ENCODE measurements at regions not wholly inside any gene's neighbourhood (a gene's known extent, or its start where the extent isn't known, plus 50 kb on each side); places are given as distances from the start of the nearest gene placed in this dataset.
"Not testable (repeated sequence)": the region's sequence is repeated elsewhere in the genome, so short reads cannot be mapped to it uniquely, and the experiment has no call there.

DNA sequence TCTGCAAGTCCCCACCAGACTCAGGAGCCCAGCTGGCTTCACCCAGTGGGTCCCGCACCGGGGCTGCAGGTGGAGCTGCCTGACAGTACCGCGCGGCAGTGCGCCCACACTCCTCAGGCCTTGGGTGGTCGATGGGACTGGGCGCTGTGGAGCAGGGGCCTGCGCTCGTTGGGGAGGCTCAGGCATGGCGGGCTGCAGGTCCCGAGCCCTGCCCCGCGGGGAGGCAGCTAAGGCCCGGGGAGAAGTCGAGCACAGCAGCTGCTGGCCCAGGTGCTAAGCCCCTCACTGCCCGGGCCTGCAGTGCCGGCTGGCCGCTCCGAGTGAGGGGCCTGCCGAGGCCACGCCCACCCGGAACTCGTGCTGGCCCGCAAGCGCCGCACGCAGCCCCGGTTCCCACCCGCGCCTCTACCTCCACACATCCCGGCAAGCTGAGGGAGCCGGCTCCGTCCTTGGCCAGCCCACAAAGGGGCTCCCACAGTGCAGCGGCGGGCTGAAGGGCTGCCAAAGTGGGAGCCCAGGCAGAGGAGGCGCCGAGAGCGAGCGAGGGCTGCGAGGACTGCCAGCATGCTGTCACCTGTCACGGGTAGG is 2021.7 kb upstream of the LRRTM1 start:
- DNase-seq (ENCODE audit: low spot score) = not testable (repeated sequence)

GRCh38 chr2:82320296-82320695 is 2015.7 kb upstream of the LRRTM1 start:
- DNase-seq (ENCODE audit: low spot score) = no peak

- no peak for DNase-seq (ENCODE audit: low spot score)
Observed at GRCh38 chr2:82317012-82317411, 2012.5 kb upstream of the LRRTM1 start.

DNA sequence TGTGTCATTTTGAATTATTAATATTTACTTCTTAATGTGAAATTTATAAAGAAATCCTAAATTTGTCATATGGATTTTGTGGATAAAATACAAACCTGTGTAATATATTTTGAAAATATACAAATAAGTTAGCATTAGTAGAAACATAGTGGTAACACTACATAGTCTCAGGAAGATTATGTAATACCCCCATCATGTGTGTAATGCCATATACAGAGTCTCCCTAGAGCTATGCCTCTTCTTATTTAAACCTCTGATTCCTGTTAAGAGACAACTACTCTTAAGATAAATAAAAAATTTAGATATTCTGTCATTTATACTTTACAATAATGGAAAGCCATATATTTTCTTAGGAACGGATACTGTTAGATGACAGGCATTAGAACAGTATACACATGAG is 2012.0 kb upstream of the LRRTM1 start:
- DNase-seq (ENCODE audit: low spot score) = no peak

DNA sequence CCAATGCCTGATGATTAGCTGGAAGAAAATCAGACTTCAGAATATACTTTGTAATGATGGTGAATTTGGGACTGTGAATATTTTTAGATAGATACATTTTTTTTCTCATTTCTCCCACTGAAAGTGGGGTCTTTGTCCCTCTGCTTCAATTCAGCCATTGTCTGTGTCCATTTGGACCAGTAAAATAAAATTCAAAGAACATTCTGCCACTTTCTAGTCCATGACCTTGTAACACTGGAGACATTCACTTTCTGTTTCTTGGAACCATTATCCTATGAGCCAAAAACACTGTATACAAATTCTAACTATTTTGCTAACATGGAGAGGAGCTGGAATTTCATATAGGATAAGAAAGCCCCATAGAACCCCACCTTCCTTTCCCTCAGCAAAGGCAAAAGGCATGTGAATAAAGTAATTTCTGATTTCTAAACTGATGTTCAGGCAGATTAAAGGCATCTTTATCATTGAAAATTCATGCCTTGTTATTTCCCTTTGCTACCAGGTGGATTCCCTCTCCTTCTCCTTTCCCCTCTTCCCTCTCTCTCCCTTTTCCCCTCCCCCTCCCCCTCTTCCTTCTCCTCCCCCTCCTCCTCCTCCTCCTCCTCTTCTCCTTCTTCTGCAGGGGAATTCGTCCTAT is 2010.4 kb upstream of the LRRTM1 start:
- DNase-seq (ENCODE audit: low spot score) = no peak

DNA sequence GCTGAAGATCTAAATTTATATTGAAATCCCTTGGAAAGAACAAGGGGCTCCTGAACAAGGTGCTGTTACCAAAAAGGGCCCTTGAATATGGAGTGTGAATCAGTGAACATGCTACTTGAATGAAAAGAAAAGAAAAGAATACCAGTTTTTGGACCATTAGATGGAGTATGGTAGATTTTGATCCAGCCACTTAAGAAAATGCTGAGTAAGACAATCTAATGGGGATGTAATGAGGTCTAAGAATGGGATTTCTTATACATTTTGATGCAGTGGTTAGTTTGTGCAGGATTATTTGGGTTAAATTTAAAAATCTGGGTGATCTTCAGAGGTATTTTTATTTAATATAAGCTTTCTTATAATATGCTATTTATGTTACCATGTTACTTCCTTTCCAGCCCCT is 2003.0 kb upstream of the LRRTM1 start:
- no peak for DNase-seq (ENCODE audit: low spot score)

DNA sequence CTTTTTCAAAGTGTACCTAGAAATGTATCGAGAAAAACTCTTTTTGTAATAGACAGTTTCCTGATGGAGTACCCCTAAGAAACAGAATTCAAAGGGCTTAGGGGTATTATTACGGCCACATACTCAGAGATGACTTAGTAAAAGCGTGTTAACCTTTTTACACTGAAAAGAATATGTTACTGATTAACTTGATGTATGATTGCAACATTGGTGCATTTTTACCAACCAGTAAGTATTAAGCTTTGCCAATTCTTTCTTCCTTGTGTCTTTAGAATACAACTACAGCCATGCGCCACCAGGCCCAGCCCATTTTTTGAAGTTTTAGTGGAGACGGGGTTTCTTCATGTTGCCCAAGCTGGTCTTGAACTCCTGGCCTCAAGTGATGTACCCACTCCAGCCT is 1997.0 kb upstream of the LRRTM1 start:
- no peak for DNase-seq (ENCODE audit: low spot score)

DNA sequence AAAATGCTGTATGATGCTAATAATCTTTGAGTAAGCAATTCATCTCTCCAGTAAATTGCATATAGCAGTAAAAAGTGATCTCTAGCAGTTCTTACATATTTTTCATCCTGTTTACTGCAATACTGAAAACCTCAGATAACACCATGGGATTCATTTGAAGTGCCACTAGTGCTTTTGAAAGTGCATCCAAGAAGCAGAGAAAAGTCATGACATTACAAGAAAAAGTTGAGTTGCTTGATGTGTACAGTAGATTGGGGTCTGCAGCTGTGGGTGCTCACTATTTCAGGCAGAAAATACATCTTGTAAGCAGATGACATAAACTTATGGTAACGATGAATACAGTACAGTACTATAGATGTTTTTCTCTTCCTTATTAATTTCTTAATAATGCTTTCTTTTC is 1984.9 kb upstream of the LRRTM1 start:
- DNase-seq (ENCODE audit: low spot score) = no peak

DNA sequence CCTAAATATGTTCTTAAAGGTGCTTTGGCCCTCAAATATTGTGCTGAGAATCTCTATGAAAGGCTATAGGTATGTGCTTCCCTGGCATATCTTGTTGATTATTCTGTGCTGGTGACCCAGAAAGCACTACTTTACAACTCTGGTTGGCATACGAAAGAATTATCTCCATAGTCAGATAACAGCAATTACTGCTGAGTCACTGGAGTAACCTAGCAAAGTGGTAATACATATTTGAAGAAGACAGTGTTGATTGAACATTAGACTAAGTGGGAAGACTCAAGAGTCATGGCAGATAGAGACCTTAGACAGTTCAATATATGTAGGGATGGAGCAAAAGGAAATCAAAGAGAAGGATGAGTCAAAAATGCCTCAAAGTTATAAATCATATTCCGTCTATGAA is 1978.5 kb upstream of the LRRTM1 start:
- DNase-seq (ENCODE audit: low spot score) = no peak

DNA sequence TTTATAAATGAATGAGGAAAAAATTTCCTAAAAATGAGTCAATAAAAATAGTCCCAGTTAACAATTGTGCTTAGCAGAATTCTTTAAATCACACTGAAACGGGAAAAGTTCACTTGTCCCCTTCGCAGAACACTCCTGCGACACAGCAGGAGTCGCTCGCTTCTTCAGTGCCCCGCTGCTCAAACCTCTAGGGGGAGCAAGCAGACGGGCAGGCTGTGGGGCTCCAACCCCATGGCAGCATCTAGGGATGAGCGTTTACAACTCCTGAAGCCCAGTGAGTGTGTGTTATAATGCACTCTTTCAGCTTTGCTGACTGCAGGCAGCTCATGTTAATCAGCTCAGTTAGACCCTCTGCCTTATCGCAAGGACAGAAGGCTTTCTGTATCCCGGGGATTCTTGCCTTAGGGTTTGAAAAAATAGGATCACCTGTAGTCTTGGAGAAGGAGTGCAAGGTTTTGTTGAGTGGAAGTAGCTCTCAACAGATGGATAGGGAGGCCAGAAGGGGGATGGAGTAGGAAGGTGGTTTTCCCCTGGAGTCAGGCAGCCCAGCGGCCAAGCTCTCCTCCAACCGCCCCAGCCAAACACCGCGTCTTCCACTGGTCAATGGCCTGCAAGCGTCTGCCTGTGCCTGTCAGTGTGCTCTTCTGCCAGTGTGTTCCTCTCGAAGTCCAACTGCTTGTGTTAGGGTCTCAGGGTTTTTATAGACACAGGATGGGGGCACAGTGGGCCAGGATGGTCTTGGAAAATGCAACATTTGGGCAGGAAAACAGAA is 1977.7 kb upstream of the LRRTM1 start:
- DNase-seq (ENCODE audit: low spot score) = no peak

GRCh38 chr2:82279367-82279766 is 1974.8 kb upstream of the LRRTM1 start:
- DNase-seq (ENCODE audit: low spot score) = no peak

- DNase-seq (ENCODE audit: low spot score) = no peak
Observed at GRCh38 chr2:82278416-82278815, 1973.9 kb upstream of the LRRTM1 start.

- no peak for DNase-seq (ENCODE audit: low spot score)
Observed at GRCh38 chr2:82275599-82275998, 1971.0 kb upstream of the LRRTM1 start.

GRCh38 chr2:82268446-82268845 is 1963.9 kb upstream of the LRRTM1 start:
- DNase-seq (ENCODE audit: low spot score) = no peak

- DNase-seq (ENCODE audit: low spot score) = no peak
Observed at GRCh38 chr2:82260521-82260920, 1956.0 kb upstream of the LRRTM1 start.

DNA sequence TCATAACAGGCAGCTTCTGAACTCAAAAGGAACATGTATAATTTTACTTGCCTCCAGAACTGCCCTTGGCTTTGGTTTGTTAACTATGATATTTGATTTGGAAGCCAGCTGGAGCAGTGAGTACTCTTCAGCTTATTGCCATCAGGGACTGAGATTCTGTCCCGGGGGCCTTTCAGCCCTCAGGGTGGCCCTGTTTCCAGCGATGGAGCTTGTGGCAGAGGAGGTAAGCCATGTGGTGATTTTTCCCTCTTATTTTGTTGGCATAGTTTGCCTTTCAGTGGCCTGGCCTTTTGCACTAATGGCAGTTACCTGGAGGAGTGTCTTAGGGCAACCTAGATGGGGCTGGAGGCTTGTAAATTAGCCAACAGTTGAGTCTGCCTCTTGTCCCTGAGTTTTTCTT is 1955.0 kb upstream of the LRRTM1 start:
- DNase-seq (ENCODE audit: low spot score) = no peak

DNA sequence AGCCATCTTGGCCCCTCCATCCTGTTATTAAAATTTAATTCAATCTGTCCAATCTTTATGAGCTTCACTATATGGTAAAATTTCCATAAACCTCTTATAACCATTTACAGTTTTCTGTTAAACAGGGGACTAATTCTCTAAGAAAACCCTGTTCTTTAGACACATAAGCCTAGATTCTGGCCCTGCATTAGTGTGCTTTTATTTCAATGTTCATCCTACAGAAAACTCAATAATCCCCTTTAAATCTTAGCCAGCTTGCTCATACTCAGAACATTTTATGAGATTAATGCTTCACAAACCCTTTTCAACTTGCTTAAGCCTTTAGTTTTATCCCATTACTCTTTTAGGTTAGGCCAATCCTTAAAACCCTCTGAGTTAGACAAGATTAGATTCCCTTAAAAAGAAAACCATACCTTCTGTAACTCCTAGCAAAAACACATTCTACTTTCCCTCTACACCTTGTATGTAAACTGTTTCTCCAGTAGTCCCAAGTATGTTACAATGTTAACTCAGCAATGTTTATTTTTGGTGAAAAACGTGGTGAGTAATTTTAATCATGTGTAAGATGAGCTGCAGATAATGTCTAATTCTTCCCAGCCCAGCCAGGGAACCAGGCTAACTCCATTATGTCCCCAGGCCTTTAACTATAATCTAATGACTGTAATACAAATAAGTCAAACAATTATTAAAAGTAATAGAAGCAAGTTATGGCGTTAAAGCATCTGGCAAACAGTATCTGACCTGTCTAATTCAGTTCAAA is 1953.4 kb upstream of the LRRTM1 start:
- DNase-seq (ENCODE audit: low spot score) = no peak

GRCh38 chr2:82256983-82257632 is 1952.6 kb upstream of the LRRTM1 start:
- DNase-seq (ENCODE audit: low spot score) = no peak

- DNase-seq (ENCODE audit: low spot score) = no peak
Observed at GRCh38 chr2:82256288-82256687, 1951.7 kb upstream of the LRRTM1 start.

DNA sequence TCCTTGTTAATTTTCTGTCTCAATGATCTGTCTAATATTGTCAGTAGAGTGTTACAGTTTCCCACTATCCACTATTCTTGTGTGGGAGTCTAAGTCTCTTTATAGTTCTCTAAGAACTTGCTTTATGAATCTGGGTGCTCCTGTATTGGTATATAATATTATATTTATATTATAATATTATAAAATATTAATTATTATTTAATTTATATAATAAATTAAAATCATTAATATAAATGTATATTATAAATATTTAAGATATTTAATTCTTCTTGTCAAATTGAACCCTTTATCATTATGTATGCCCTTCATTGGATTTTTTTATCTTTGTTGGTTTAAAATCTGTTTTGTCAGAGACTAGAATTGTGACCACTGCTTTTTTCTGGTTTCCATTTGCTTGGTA is 1950.2 kb upstream of the LRRTM1 start:
- DNase-seq (ENCODE audit: low spot score) = no peak

GRCh38 chr2:82246220-82246775 is 1941.7 kb upstream of the LRRTM1 start:
- DNase-seq (ENCODE audit: low spot score) = no peak

GRCh38 chr2:82239176-82239575 is 1934.6 kb upstream of the LRRTM1 start:
- no peak for DNase-seq (ENCODE audit: low spot score)
